HEK293 (cell line): ENCODE measurements at regions not wholly inside any gene's neighbourhood (a gene's known extent, or its start where the extent isn't known, plus 50 kb on each side); places are given as distances from the start of the nearest gene placed in this dataset.

Experiments
- CTCF ChIP-seq: fragments of 450-650 bp; formaldehyde crosslinking; IDR thresholded peaks from 2 replicates; pipeline ENCODE4 v1.5.1; 2016; ENCODE audit warnings: missing biosample characterization, missing genetic modification characterization
- TCF7L2 ChIP-seq: IDR thresholded peaks from 2 replicates; pipeline ENCODE4 v1.6.1; 2011; ENCODE audit warnings: low read depth, mild to moderate bottlenecking, inconsistent platforms, low read length, moderate library complexity, borderline replicate concordance
- YY1 ChIP-seq: fragments of 450-650 bp; formaldehyde crosslinking; IDR thresholded peaks from 2 replicates; pipeline ENCODE4 v1.5.1; 2018; ENCODE audit warnings: missing biosample characterization, missing genetic modification characterization

GRCh38 chr9:126055381-126055985 is 271.1 kb upstream of the MVB12B start:
- TF ChIP-seq CTCF (tag by site-specific recombination) (no peak), YY1 (no peak), TCF7L2 (no peak)
